GM18505 (cell line): ENCODE measurements at regions not wholly inside any gene's neighbourhood (a gene's known extent, or its start where the extent isn't known, plus 50 kb on each side); places are given as distances from the start of the nearest gene placed in this dataset.

Source experiments
- ATAC-seq: cut with Tn5 transposase; IDR thresholded peaks from one replicate; pipeline ENCODE4 v1.9.1; 2021; ENCODE audit not compliant: unreplicated experiment
- POLR2A ChIP-seq: IDR thresholded peaks from 4 replicates; pipeline ENCODE4 v1.6.1; 2011; ENCODE audit warnings: borderline replicate concordance; ENCODE audit not compliant: insufficient read depth, insufficient read length; ENCODE audit errors: extremely low read depth

- no peak for TF ChIP-seq POLR2A
- ATAC-seq: no peak
Measured at GRCh38 chr22:47549741-47550340, 787.4 kb downstream of the TBC1D22A start.

GRCh38 chr22:47548953-47549740, 786.7 kb downstream of the TBC1D22A start:
- TF ChIP-seq POLR2A: no peak
- no peak for ATAC-seq

- no peak for ATAC-seq
- TF ChIP-seq POLR2A: no peak
Measured at GRCh38 chr22:47547881-47548650, 785.6 kb downstream of the TBC1D22A start.

- no peak for ATAC-seq
- no peak for TF ChIP-seq POLR2A
Measured at GRCh38 chr22:47547239-47547661, 784.8 kb downstream of the TBC1D22A start.

- no peak for ATAC-seq
- no peak for TF ChIP-seq POLR2A
Measured at GRCh38 chr22:47544696-47545095, 782.2 kb downstream of the TBC1D22A start.

- no peak for ATAC-seq
- no peak for TF ChIP-seq POLR2A
Measured at GRCh38 chr22:47543447-47543846, 781.0 kb downstream of the TBC1D22A start.

- no peak for TF ChIP-seq POLR2A
- ATAC-seq: no peak
Measured at GRCh38 chr22:47540011-47540410, 777.6 kb downstream of the TBC1D22A start.

- TF ChIP-seq POLR2A: no peak
- ATAC-seq: no peak
Measured at GRCh38 chr22:47539374-47539773, 776.9 kb downstream of the TBC1D22A start.

- ATAC-seq: no peak
- no peak for TF ChIP-seq POLR2A
Measured at GRCh38 chr22:47535681-47536080, 773.2 kb downstream of the TBC1D22A start.

GRCh38 chr22:47534804-47535410, 772.5 kb downstream of the TBC1D22A start:
- ATAC-seq: no peak
- TF ChIP-seq POLR2A: no peak

- TF ChIP-seq POLR2A: no peak
- no peak for ATAC-seq
Measured at GRCh38 chr22:47533961-47534803, 771.7 kb downstream of the TBC1D22A start.

GRCh38 chr22:47517062-47517461, 754.6 kb downstream of the TBC1D22A start:
- ATAC-seq: no peak
- TF ChIP-seq POLR2A: no peak
